KMS-11 (cell line): ENCODE measurements at regions not wholly inside any gene's neighbourhood (a gene's known extent, or its start where the extent isn't known, plus 50 kb on each side); places are given as distances from the start of the nearest gene placed in this dataset.

Experiments
- H2AFZ ChIP-seq: fragments of 200-600 bp; sonication (generic); 2 replicates; pipeline ENCODE4 v1.6.1; 2016; ENCODE audit warnings: antibody characterized with exemption, mixed run types, low read depth
- H3K27ac ChIP-seq: fragments of 200-600 bp; sonication (generic); 2 replicates; pipeline ENCODE4 v1.6.1; 2016; ENCODE audit warnings: mild to moderate bottlenecking, mixed run types
- H3K27me3 ChIP-seq: fragments of 200-600 bp; sonication (generic); 2 replicates; pipeline ENCODE4 v1.6.1; 2017; ENCODE audit warnings: mild to moderate bottlenecking, low read depth, mixed run types, moderate library complexity; ENCODE audit not compliant: insufficient read depth
- H3K36me3 ChIP-seq: fragments of 200-600 bp; sonication (generic); 2 replicates; pipeline ENCODE4 v1.6.1; 2017; ENCODE audit warnings: mild to moderate bottlenecking, mixed run types; ENCODE audit not compliant: insufficient read depth
- H3K4me1 ChIP-seq: fragments of 200-600 bp; sonication (generic); 2 replicates; pipeline ENCODE4 v1.6.1; 2016; ENCODE audit warnings: mild to moderate bottlenecking, low read depth, mixed run types; ENCODE audit not compliant: poor library complexity, severe bottlenecking
- H3K4me2 ChIP-seq: fragments of 200-600 bp; sonication (generic); 2 replicates; pipeline ENCODE4 v1.7.0; 2016; ENCODE audit warnings: mild to moderate bottlenecking, mixed run types
- H3K4me3 ChIP-seq: fragments of 200-600 bp; sonication (generic); IDR thresholded peaks from 2 replicates; pipeline ENCODE4 v1.6.1; 2017; ENCODE audit warnings: low read depth, low read length, mixed read lengths; ENCODE audit not compliant: insufficient read depth
- H3K79me2 ChIP-seq: fragments of 200-600 bp; sonication (generic); 2 replicates; pipeline ENCODE4 v1.6.1; 2016; ENCODE audit warnings: low read depth, mixed run types; ENCODE audit not compliant: insufficient read depth
- H3K9ac ChIP-seq: fragments of 200-600 bp; sonication (generic); 2 replicates; pipeline ENCODE4 v1.6.1; 2016; ENCODE audit warnings: mild to moderate bottlenecking, mixed run types
- H4K20me1 ChIP-seq: fragments of 200-600 bp; sonication (generic); 2 replicates; pipeline ENCODE4 v1.6.1; 2016; ENCODE audit warnings: mild to moderate bottlenecking, mixed run types; ENCODE audit not compliant: insufficient read depth
- TF ChIP-seq, protein P1 (sequence below): fragments of 200-600 bp; sonication (generic); conservative IDR thresholded peaks from 2 replicates; pipeline ENCODE4 v1.6.1; 2017; ENCODE audit warnings: low read depth, mild to moderate bottlenecking, antibody characterized with exemption, low read length, moderate library complexity, mixed read lengths

DNA sequence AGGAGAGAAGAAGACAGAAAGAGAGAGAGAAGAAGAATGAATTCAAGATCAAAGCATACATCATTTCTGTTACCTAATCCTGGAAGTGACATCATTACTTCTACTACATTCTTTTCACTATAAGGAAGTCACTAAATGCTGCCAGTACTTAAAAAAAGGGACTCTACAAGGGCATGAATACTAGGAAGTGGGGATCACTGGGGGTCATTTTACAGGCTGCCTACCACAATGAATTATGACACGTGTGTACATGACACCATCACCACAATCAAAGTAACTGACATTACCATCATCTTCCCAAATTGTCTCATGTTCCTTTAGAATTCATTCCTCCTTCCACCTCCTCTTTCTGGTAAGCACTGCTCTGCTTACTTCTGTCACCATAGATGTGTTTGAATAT lies 227.0 kb downstream of the CPE start:
- no peaks in the 10 kb centered on the region for H3K27me3 ChIP-seq
- no peak overlapping the region for H3K4me3 ChIP-seq
- no peaks in the 10 kb centered on the region for H4K20me1 ChIP-seq
- no peaks in the 10 kb centered on the region for H3K36me3 ChIP-seq
- TF ChIP-seq, protein P1, sequence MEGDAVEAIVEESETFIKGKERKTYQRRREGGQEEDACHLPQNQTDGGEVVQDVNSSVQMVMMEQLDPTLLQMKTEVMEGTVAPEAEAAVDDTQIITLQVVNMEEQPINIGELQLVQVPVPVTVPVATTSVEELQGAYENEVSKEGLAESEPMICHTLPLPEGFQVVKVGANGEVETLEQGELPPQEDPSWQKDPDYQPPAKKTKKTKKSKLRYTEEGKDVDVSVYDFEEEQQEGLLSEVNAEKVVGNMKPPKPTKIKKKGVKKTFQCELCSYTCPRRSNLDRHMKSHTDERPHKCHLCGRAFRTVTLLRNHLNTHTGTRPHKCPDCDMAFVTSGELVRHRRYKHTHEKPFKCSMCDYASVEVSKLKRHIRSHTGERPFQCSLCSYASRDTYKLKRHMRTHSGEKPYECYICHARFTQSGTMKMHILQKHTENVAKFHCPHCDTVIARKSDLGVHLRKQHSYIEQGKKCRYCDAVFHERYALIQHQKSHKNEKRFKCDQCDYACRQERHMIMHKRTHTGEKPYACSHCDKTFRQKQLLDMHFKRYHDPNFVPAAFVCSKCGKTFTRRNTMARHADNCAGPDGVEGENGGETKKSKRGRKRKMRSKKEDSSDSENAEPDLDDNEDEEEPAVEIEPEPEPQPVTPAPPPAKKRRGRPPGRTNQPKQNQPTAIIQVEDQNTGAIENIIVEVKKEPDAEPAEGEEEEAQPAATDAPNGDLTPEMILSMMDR: no peak
- peaks cover 9% of the 10 kb centered on the region for H3K4me1 ChIP-seq
- H3K79me2 ChIP-seq: no peaks in the 10 kb centered on the region
- no peak overlapping the region for H3K27ac ChIP-seq
- H2AFZ ChIP-seq: no peak overlapping the region
- no peak overlapping the region for H3K4me2 ChIP-seq
- no peak overlapping the region for H3K9ac ChIP-seq

DNA sequence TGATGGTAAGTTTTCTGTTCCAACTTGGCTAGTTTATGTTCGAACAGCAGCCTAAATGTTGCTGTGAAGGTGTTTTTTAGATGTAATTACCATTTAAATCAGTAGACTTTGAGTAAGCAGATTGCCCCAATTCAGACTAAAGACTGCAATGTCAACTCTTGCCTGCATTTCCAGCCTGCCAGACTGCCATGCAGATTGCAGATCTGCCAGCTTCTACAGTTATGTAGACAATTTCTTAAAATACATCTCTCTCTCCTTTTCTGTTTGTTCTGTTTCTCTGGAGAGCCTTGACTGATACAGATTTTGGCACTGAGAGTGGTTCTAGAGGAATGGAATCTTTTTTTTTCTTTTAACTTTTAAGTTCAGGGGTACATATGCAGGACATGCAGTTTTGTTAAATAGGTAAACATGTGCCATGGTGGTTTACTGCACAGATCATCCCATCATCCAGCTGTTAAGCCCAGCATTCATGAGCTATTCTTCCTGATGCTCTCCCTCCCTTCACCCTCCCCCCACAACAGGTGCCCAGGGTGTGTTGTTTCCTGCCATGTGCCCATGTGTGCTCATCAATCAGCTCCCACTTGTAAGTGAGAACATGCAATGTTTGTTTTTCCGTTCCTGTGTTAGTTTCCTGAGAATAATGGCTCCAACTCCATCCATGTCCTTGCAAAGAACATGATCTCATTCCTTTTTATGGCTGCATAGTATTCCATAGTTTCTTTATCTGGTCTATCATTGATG lies 227.8 kb downstream of the CPE start:
- H3K79me2 ChIP-seq: no peaks in the 10 kb centered on the region
- H3K27me3 ChIP-seq: no peaks in the 10 kb centered on the region
- H3K4me2 ChIP-seq: no peak overlapping the region
- H2AFZ ChIP-seq: no peak overlapping the region
- H4K20me1 ChIP-seq: no peaks in the 10 kb centered on the region
- peaks cover 2% of the 10 kb centered on the region for H3K4me1 ChIP-seq
- H3K9ac ChIP-seq: no peak overlapping the region
- no peak overlapping the region for H3K27ac ChIP-seq
- no peak overlapping the region for H3K4me3 ChIP-seq
- H3K36me3 ChIP-seq: no peaks in the 10 kb centered on the region
- TF ChIP-seq, protein P1: no peak

DNA sequence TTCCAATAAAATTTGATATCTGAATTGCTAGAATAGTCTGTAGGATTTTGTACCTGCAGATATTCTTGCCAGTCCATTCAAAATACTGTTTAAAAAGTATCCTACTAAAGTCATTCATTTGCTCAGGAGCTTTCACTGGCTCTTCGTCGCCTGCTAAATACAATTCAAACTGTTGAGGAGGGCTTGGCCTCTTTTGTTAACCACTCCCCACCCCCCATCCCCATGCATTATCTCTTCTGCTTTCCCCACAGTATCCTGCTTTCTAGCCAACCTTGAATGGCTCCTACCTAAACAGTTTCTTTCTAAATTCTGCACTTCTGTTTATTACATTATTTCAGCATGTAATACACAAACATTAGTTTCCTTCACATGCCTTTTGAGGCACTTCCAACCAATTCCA lies 230.8 kb downstream of the CPE start:
- Histone ChIP-seq H4K20me1 (no peaks in the 10 kb centered on the region), H3K9ac (no peak overlapping the region), H3K36me3 (no peaks in the 10 kb centered on the region), H3K27ac (no peak overlapping the region), H3K27me3 (no peaks in the 10 kb centered on the region), H3K79me2 (no peaks in the 10 kb centered on the region), H3K4me3 (no peak overlapping the region), H3K4me2 (no peak overlapping the region), H2AFZ (no peak overlapping the region), H3K4me1 (peaks cover 13% of the 10 kb centered on the region)
- TF ChIP-seq, protein P1: no peak

DNA sequence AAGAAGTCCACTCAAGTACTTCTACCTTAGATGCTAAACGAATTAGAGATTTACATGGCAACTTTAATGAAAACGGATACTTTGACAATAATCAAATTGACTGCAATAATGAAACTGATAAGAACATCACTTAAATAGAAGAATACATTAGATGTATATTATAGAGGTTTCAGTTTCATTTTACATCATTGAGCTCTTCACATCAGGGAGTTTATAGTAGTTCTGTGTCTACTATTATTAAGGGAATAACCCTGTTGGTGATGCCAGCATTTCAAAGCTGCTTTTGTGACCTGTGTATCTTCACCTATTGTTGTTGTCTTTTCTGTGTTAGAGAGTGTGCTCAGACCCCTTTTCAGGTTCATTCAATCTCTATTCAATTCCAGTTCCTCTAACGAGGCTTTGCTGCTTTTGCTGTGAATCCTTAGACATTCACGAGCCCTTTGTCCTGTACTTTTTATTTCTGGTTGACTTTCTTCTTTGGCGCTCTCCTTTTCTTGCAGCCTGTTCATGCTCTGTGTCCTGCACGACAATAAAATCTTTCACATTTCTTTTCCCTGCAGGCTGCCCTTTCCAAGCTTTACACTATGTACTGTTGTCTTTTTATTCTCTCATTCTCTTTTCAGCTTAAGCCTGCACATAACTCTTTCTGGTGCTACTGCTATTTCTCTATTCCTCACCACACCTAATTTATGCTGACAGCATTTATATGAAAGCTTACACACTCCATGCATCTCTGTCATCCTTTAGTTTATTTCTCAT lies 232.1 kb downstream of the CPE start:
- Histone ChIP-seq H4K20me1 (no peaks in the 10 kb centered on the region), H3K79me2 (no peaks in the 10 kb centered on the region), H3K9ac (no peak overlapping the region), H3K4me1 (peaks cover 13% of the 10 kb centered on the region), H3K27ac (no peak overlapping the region), H3K27me3 (no peaks in the 10 kb centered on the region), H3K4me3 (no peak overlapping the region), H3K36me3 (no peaks in the 10 kb centered on the region), H2AFZ (no peak overlapping the region), H3K4me2 (no peak overlapping the region)
- TF ChIP-seq, protein P1: no peak
